ENCODE measurements at regions not wholly inside any gene's neighbourhood (a gene's known extent, or its start where the extent isn't known, plus 50 kb on each side); places are given as distances from the start of the nearest gene placed in this dataset.
"Not testable (repeated sequence)": the region's sequence is repeated elsewhere in the genome, so short reads cannot be mapped to it uniquely, and the experiment has no call there.

- not testable (repeated sequence) for TF ChIP-seq CTCF (IDR thresholded peaks at IDR 0.05); POLR2AphosphoS5 (IDR thresholded peaks at IDR 0.05); POLR2A (IDR thresholded peaks at IDR 0.05; ENCODE audit: low read depth); EP300 (IDR thresholded peaks at IDR 0.05)
Measured at GRCh38 chr9:138213748-138214147, 336.2 kb downstream of the CACNA1B start.

All from esophagus muscularis mucosa (tissue), 4 donors.